GM19023 (cell line): ENCODE measurements at regions not wholly inside any gene's neighbourhood (a gene's known extent, or its start where the extent isn't known, plus 50 kb on each side); places are given as distances from the start of the nearest gene placed in this dataset.
"Not testable (repeated sequence)": the region's sequence is repeated elsewhere in the genome, so short reads cannot be mapped to it uniquely, and the experiment has no call there.

ENCODE experiments used
- ATAC-seq: cut with Tn5 transposase; IDR thresholded peaks from one replicate; pipeline ENCODE4 v1.9.1; 2021; ENCODE audit warnings: mild to moderate bottlenecking, moderate library complexity; ENCODE audit not compliant: unreplicated experiment

DNA sequence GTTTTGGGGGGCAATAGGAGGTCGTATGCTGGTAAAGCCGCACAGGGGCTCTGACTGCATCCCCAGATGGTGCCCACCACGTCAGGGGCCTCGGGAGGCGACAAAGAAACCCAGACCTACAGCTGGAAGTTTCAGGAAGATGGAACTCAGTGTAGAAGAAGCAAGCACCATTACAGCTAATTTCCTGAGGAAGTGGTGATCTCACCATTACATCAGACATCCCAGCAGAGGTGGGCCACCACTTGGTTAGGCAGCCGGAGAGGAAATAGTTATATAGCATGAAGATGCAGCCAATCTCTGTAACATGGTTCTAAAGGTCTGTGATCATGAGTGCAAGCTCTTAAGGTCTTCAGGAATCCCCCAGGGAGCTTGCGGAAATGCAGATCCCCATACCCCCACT, 127.3 kb upstream of the PCBD1 start:
- ATAC-seq: no peak

DNA sequence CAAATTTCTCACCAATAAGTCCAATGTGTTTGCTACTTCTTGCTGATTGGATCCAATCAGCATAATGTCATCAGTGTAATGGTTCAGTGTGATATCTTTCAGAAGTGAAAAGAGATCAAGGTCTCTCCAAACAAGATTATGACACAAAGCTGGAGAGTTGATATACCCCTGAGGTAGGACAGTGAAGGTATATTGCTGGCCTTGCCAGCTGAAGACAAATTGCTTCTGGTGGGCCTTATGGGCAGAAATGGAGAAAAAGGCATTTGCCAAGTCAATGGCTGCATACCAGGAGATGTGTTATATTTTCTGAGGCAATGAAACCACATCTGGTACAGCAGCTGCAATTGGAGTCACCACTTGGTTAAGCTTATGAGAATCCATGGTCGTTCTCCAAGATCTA, 131.7 kb upstream of the PCBD1 start:
- ATAC-seq: not testable (repeated sequence)

DNA sequence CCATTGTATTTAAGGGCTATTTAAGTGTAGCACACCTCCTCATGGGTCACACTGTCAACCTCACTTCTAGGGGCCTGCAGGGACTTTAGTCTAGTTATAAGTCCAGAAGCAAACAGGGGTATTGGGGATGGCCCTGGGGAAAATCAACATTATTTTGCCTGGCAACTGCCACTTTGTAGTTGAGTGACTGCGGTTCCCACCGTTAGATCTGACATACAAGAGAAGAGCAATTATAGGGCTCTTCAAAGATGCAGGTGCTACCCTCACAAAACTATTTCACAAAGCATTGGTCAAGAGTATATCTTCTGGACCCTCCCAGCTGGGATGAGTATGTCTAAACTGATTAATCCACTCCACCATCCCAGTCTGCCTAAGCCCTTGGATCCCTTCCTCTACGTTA, 133.0 kb upstream of the PCBD1 start:
- ATAC-seq: no peak

DNA sequence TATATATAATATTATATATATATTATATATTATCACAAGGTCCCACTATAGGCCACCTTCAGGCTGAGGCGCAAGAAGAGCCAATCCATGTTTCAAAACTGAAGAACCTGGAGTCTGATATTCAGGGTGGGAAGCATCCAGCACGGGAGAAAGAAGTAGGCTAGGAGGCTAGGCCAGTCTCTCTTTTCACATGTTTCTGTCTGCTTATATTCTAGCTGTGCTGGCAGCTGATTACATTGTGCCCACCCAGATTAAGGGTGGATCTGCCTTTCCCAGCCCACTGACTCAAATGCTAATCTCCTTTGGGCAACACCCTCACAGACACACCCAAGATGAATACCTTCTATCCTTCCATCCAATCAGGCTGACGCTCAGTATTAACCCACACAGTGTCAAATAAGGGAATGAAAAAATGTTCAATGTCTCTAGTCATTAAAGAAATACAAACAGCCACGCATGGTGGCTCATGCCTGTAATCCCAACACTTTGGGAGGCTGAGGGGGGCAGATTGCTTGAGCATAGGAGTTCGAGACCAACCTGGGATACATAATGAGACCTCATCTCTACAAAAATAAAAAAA, 135.4 kb upstream of the PCBD1 start:
- ATAC-seq: no peak

GRCh38 chr10:71024490-71024889, 136.1 kb upstream of the PCBD1 start:
- ATAC-seq: no peak

DNA sequence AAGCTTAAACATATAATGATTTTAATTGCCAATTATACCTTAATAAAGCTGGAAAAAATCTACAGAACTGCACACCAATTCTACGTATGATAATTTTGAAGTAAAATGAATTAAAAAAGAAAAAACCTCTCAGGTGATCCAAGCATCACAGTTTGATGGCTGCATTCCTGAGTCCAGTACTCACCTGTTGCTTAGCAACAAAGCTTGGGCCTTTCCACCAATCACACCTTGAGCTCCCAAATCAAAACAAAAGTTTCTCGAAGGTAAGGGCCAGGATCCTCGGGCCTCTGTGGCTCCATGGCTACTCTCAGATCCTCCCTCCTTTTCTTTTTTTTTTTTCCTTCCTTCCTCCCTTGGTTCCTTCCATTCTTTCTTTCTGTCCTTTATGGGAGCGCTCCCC, 137.2 kb upstream of the PCBD1 start:
- ATAC-seq: no peak

DNA sequence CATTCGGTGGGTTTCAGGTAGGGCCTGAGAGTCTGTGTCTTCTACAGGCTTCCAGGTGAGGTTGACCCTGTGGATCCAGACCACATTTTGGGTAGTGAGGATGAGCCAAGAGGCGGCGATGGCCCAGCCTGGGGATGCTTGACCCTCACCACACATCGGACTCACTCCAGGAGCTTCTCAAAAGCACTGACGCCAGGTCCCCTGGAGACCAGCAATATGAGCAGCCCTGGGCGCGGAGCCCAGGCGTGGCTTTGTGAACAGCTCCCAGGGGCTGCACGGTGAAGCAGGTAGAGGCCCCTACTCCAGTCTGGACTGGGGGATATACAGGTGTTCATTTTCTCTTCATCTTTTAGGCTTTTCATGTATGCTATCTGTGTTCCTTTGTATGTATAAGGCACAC, 139.7 kb upstream of the PCBD1 start:
- no peak for ATAC-seq

DNA sequence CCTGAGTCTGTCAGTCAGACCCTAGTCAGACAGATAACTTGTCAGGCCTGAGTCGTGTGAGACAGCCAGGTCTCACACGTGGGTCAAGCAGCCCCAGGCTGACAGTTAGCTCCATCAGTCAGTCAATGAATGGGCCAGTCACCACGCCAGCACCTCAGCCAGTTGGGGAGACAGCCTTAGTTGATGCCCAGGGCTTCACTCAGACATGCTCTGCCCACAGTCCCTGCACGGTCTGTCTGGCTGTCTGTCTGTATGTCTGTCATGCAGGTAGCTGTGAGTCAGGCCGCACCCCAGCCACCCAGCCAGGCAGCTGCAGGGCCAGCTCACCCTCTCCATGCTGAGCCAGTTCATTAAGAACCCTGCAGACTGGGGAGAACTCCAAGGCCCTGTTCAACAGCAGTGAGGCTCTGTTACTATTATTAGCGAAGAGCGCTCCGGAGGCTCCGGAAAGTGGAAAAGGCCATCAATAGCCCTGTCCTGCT, 141.1 kb upstream of the PCBD1 start:
- ATAC-seq: no peak

DNA sequence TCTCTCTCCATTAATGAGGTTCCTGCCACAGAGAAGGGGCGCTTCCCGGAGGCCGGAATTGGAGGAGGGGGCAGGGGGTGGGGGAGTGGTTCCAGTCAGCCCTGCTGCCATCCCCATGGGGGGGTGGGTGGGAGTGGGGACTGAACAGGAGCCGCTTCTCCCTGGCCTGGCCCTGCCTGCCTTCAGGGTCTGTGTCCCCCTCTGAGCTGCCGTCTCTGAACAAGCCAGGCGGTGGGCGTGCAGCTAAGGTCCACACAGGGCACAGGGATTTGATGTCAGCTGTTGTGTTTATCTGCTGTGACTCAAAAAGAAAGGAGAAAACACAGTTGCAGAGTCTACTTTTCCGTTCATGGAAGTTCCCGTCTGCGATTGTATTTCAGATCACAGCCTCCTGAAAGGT, 141.5 kb upstream of the PCBD1 start:
- ATAC-seq: no peak

GRCh38 chr10:71031026-71031425, 142.7 kb upstream of the PCBD1 start:
- ATAC-seq: no peak

DNA sequence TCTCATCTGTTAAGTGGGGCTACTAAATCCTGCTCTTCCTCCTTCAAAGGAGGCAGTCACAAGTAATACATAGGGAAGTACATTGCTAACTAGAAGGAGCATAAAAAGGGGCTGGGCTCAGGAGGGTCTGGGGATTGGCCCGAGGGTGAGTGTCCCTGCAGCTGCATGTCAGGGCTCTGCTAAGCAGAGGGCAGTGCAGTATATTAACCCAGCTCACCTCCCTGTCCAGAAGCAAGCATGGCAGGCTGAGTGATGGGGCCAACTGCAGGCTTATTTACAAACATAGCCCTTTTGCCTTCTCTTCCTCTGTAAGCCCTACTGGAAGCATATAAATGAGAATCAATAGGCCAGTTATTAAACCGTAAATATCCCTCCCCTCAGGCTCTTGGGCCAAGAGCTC, 143.2 kb upstream of the PCBD1 start:
- ATAC-seq: no peak

GRCh38 chr10:71032887-71033286, 144.5 kb upstream of the PCBD1 start:
- no peak for ATAC-seq

- no peak for ATAC-seq
Measured at GRCh38 chr10:71033396-71033980, 145.1 kb upstream of the PCBD1 start.

GRCh38 chr10:71035511-71036296, 147.3 kb upstream of the PCBD1 start:
- ATAC-seq: no peak

- ATAC-seq: no peak
Measured at GRCh38 chr10:71036297-71036966, 148.1 kb upstream of the PCBD1 start.

GRCh38 chr10:71038091-71038633, 149.8 kb upstream of the PCBD1 start:
- no peak for ATAC-seq

- ATAC-seq: no peak
Measured at GRCh38 chr10:71038921-71039320, 150.6 kb upstream of the PCBD1 start.

DNA sequence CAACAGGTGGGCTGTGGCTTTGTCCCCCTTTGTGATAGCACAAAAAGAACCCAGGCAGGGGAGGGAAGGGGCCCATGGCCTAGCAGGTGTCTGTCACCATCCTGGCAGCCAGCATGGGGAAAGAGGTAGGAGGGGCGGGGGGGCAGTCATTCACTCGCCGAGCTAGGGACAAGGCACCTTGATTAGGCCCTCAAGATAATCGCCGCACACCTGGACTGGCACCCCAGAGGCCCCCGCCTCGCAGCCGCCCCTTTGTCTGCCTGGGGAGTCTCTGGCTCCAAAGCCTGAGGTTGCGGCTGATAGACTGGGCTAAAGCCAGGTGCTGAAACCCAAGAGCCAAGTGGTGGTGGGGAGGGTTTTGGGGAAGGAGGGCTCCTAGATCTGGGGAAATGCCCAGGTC, 151.2 kb upstream of the PCBD1 start:
- no peak for ATAC-seq

DNA sequence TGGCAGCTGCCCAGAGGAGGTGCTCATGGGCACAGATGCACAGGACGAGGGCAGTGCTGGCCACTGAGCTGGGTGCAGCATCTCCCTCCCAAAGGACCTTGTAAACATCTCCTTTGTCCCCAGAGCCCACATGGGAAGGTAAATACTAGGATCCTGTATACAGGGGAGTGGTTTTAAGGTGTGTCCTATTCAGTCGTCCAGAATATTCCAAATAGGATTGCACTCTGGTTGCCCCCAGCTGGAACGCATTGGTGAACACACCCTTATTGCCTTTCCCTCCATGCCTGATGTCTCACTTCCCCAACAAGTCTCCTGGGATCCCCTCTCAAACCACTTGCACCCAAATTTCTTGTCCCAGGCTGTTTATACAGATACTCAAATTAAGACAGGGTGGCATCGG, 152.0 kb upstream of the PCBD1 start:
- ATAC-seq: no peak

- no peak for ATAC-seq
Measured at GRCh38 chr10:71040846-71041605, 152.7 kb upstream of the PCBD1 start.

- no peak for ATAC-seq
Measured at GRCh38 chr10:71042216-71042615, 153.9 kb upstream of the PCBD1 start.
